ENCODE measurements at regions not wholly inside any gene's neighbourhood (a gene's known extent, or its start where the extent isn't known, plus 50 kb on each side); places are given as distances from the start of the nearest gene placed in this dataset.

DNA sequence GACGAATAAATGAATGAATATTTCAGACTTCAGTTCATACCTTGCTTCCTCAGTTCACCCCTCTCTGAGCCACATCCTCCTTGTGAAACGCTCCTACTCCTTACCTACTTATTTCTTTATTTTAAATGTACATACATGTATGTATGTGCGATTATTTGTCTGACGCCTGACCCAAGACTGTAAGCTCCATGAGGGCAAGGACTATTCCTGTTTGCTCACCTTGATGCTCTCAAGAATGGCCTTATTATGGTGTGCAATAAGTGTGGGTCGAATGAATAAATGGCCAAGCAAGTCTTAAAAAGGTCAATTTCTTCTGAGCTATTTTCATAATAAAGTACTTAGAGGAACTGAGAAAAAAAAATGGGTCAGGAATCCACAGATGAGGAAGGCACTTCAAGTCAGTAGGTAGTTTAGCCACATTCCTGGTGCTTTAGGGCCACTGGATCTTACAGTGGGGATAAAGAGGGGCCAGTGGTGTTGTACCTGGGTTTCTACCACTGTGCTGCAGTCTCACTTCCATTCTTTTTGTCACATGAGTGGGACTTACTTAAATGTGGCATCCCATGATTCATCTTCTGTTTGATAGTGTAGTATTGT lies 74.7 kb downstream of the SDC1 start:
- Histone ChIP-seq H3K36me3 (no peaks in the 10 kb centered on the region), H3K27me3 (ENCODE audit: low read depth) (no peaks in the 10 kb centered on the region), H3K9me3 (no peaks in the 10 kb centered on the region), H3K27ac (no peak overlapping the region), H3K4me1 (peaks cover 14% of the 10 kb centered on the region), H3K4me3 (no peak overlapping the region)
- DNase-seq (no peak), ATAC-seq (peak; percentile 30 to 40)
- TF ChIP-seq CTCF (IDR thresholded peaks at IDR 0.05), result no peak
- intact Hi-C loops (cut with DNase I), result no loop called here

DNA sequence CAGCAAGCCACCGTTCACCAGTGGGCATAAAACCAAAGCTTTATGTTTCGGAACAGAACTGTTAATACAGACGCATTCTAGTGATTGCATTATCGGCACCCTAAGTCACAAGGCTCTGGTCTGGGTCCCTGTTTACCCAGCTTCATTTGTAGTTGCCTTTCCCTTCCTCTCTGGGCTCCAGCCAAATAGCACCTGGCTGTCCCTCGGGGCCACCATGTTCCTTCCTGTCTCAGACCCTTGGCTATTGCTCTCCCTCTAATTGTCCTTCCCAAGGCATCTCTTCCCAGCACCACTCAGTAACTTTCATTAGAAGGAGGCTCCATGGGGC lies 75.3 kb downstream of the SDC1 start:
- ATAC-seq (no peak), DNase-seq (no peak)
- Histone ChIP-seq H3K4me3 (no peak overlapping the region), H3K36me3 (no peaks in the 10 kb centered on the region), H3K27me3 (ENCODE audit: low read depth) (no peaks in the 10 kb centered on the region), H3K9me3 (no peaks in the 10 kb centered on the region), H3K4me1 (peaks cover 14% of the 10 kb centered on the region), H3K27ac (no peak overlapping the region)
- intact Hi-C loops (cut with DNase I), result no loop called here
- no peak for TF ChIP-seq CTCF (IDR thresholded peaks at IDR 0.05)

- Histone ChIP-seq H3K36me3 (no peaks in the 10 kb centered on the region), H3K4me3 (no peak overlapping the region), H3K9me3 (no peaks in the 10 kb centered on the region), H3K4me1 (peaks cover 14% of the 10 kb centered on the region), H3K27me3 (ENCODE audit: low read depth) (no peaks in the 10 kb centered on the region), H3K27ac (no peak overlapping the region)
- ATAC-seq (peak; percentile 45 to 71), DNase-seq (no peak)
- TF ChIP-seq CTCF (IDR thresholded peaks at IDR 0.05), result no peak
- intact Hi-C loops (cut with DNase I), result no loop called here
Measured at GRCh38 chr2:20148923-20149702, 75.8 kb downstream of the SDC1 start.

GRCh38 chr2:20148426-20148922 lies 76.5 kb downstream of the SDC1 start:
- Histone ChIP-seq H3K27me3 (ENCODE audit: low read depth) (no peaks in the 10 kb centered on the region), H3K36me3 (no peaks in the 10 kb centered on the region), H3K9me3 (no peaks in the 10 kb centered on the region), H3K4me3 (no peak overlapping the region), H3K4me1 (peaks cover 14% of the 10 kb centered on the region), H3K27ac (no peak overlapping the region)
- TF ChIP-seq CTCF (IDR thresholded peaks at IDR 0.05), result no peak
- DNase-seq (no peak), ATAC-seq (no peak)
- intact Hi-C loops (cut with DNase I), result no loop called here

GRCh38 chr2:20147351-20147750 lies 77.6 kb downstream of the SDC1 start:
- Histone ChIP-seq H3K27ac (no peak overlapping the region), H3K9me3 (no peaks in the 10 kb centered on the region), H3K4me3 (no peak overlapping the region), H3K36me3 (no peaks in the 10 kb centered on the region), H3K4me1 (peaks cover 14% of the 10 kb centered on the region), H3K27me3 (ENCODE audit: low read depth) (no peaks in the 10 kb centered on the region)
- DNase-seq (no peak), ATAC-seq (no peak)
- no peak for TF ChIP-seq CTCF (IDR thresholded peaks at IDR 0.05)
- intact Hi-C loops (cut with DNase I), result no loop called here
